Stomach smooth muscle (tissue), 2 donors: ENCODE measurements at regions not wholly inside any gene's neighbourhood (a gene's known extent, or its start where the extent isn't known, plus 50 kb on each side); places are given as distances from the start of the nearest gene placed in this dataset.
"Not testable (repeated sequence)": the region's sequence is repeated elsewhere in the genome, so short reads cannot be mapped to it uniquely, and the experiment has no call there.

ENCODE experiments used
- H3K27ac ChIP-seq: one replicate; pipeline ENCODE4 v1.7.0; 2013; ENCODE audit warnings: mild to moderate bottlenecking, low read length, inconsistent platforms
- H3K27me3 ChIP-seq, 2 donors: one replicate each; pipeline ENCODE4 v1.7.0; 2013; ENCODE audit warnings: low read length in 2 of 2; ENCODE audit not compliant: insufficient read depth in 2 of 2, control insufficient read depth in 1 of 2
- H3K36me3 ChIP-seq, 2 donors: one replicate each; pipeline ENCODE4 v1.7.0; 2013; ENCODE audit warnings: low read length in 2 of 2; ENCODE audit not compliant: control insufficient read depth in 2 of 2, insufficient read depth in 2 of 2
- H3K4me1 ChIP-seq: one replicate; pipeline ENCODE4 v1.7.0; 2013; ENCODE audit warnings: low read length; ENCODE audit not compliant: control insufficient read depth, insufficient read depth
- H3K4me3 ChIP-seq, 2 donors: one replicate each; pipeline ENCODE4 v1.7.0; 2013; ENCODE audit warnings: low read length in 2 of 2
- H3K9ac ChIP-seq, 2 donors: one replicate each; pipeline ENCODE4 v1.7.0; 2013; ENCODE audit warnings: low read length in 2 of 2, mild to moderate bottlenecking in 1 of 2
- H3K9me3 ChIP-seq, 2 donors: one replicate each; pipeline ENCODE4 v1.7.0; 2013; ENCODE audit warnings: low read length in 2 of 2; ENCODE audit not compliant: control insufficient read depth in 2 of 2
- donor health status: healthy.
- donor health status: Pancreatic carcinoma.

DNA sequence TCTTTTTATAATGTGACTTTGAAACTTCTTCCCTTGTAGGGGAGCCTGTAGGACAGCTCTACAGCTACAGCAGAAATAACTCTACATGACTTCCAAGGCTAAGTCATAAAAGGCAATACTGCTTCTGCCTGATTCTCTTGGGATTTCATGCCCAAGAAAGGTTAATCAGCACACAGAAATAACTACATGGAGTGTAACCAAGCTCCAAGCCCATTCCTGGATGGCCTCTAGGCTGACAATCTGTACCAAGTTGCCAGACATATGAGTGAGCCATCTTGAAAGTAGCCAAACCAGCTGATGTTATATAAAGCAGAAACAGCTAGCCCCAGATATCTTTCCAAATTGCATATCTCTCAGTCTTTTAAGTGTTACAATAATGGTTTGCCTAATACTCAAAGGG, 75.8 kb upstream of the OSTN start:
- Histone ChIP-seq H3K9me3 (no peaks in the 10 kb centered on the region), H3K27ac (no peak overlapping the region), H3K4me1 (no peaks in the 10 kb centered on the region), H3K27me3 (no peaks in the 10 kb centered on the region), H3K36me3 (no peaks in the 10 kb centered on the region), H3K9ac (no peak overlapping the region), H3K4me3 (no peak overlapping the region)

DNA sequence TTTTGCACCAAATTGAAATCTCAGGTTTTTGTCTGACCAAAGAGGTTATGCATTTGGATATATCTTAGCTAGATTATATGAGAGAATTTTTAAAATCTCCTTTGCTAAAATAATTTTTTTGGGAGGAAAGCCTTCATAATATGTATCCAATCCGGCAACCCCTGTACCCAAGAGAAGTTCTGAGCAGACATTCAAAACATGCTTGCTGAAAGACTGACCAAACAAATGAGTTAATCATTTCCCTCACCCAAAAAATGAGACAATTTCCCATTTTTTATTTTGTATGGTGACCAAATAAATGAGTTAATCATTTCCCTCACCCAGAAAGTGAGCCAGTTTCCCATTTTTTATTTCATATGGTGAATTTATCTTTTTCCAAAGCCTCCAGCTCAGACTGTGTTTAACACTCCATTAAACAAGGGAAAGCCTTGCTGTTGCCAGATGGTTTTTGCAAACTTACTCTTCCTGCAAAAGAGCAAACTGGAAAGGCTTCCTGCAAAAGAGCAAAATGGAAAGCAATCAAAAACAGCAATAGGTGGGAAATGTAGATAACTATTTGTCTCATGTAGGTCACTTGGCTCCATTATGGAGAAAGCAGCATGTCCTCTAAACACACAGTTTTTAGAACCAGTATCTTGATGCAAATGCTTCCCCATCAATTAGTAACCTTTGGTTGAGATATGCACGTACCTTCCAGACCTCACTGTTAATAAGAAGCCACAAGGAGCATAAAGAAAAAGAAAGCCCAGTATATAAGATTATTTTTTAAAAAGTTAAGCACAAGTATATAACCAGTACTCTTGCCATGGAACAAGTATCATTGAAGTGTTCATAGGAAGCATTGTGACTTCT, 78.4 kb upstream of the OSTN start:
- Histone ChIP-seq H3K9ac (no peak overlapping the region), H3K4me3 (no peak overlapping the region)

DNA sequence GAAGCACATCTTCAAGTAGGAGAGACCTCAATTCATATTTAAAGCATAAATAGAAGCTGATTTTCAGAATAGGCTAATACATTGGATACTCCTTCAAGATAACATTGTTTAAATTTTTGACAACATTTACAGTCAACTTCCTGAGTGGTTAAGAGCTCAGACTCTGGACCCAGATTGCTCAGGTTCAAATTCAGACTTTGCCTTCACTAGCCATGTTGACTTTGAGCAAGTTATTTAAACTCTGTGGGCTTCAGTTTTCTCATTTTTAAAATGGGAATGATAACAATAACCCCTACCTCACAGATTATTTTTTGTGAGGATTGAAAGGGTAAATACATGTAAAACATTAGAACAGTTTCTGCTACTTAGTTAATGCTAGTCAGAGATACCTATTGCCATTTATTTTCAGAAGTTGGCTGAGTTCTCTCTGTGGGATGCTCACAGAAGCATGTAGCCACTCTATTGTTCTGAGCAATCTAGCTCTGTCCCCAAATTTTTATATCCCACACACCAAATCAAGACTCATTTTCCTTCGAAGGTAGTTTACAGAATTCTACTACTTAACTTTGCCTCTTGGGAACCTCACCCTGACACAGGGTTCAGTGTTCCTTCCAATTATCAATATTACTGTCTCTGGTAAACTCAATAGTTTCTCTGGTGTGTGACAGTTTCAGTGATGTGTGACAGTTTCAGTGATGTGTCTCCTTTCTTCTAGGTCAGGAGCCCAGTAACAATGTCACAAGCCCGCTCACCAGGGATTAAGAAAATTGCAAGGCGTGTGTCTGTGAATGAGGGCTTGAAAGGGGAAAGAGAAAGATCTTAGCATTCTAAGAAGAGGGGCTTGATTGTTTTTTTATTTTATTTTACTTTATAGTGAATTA, 79.4 kb upstream of the OSTN start:
- Histone ChIP-seq H3K9me3 (no peaks in the 10 kb centered on the region), H3K4me3 (no peak overlapping the region), H3K4me1 (no peaks in the 10 kb centered on the region), H3K27ac (no peak overlapping the region), H3K9ac (no peak overlapping the region), H3K27me3 (no peaks in the 10 kb centered on the region), H3K36me3 (no peaks in the 10 kb centered on the region)

More for the DNA sequence above, 78.4 kb upstream of the OSTN start:
- H3K27ac ChIP-seq = no peak overlapping the region
- H3K9me3 ChIP-seq = no peaks in the 10 kb centered on the region
- no peaks in the 10 kb centered on the region for H3K4me1 ChIP-seq
- H3K27me3 ChIP-seq = no peaks in the 10 kb centered on the region
- no peaks in the 10 kb centered on the region for H3K36me3 ChIP-seq

DNA sequence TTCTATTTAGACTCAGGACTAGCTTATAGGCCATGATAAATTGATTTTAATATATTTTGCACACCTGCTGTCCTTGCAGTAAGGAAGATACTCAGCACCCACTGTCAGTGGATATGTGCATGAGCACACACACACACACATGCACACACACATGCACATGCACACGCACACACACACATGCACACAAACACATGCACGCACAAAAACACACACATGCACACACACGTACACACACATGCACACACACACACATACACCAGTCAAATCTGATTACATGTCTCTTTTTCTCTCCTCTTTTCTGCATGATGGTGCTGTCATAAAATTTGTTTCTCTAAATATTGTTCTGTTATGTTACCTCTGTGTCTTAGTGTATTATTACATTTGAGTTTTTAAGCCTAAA, 87.3 kb upstream of the OSTN start:
- H3K27ac ChIP-seq = no peak overlapping the region
- H3K9me3 ChIP-seq = no peaks in the 10 kb centered on the region
- H3K4me1 ChIP-seq = no peaks in the 10 kb centered on the region
- no peak overlapping the region for H3K4me3 ChIP-seq
- H3K9ac ChIP-seq = no peak overlapping the region
- no peaks in the 10 kb centered on the region for H3K27me3 ChIP-seq
- H3K36me3 ChIP-seq = no peaks in the 10 kb centered on the region

DNA sequence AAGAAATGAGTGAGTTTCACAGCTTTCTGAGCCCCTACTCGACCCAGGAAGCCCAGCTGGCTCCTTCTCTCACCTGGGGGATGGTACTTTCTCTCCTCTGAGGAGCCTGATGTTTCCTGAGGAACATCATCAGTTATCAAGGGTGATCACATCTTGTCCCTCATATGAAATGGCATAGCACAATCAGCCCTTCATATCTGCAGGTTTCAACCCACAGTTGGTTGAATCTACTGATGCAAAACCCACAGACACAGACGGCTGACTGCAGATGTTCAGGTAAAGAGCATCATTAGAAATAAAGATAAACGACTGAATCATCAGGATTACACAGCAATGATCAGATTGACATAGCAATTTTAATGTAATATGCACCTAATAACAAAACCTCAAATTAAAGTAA, 93.6 kb upstream of the OSTN start:
- Histone ChIP-seq H3K4me3 (no peak overlapping the region), H3K36me3 (no peaks in the 10 kb centered on the region), H3K27me3 (no peaks in the 10 kb centered on the region), H3K27ac (no peak overlapping the region), H3K9ac (no peak overlapping the region), H3K9me3 (no peaks in the 10 kb centered on the region), H3K4me1 (no peaks in the 10 kb centered on the region)

GRCh38 chr3:191100516-191100915, 98.5 kb upstream of the OSTN start:
- no peak overlapping the region for H3K4me3 ChIP-seq
- no peaks in the 10 kb centered on the region for H3K36me3 ChIP-seq
- H3K9me3 ChIP-seq = no peaks in the 10 kb centered on the region
- no peaks in the 10 kb centered on the region for H3K27me3 ChIP-seq
- no peak overlapping the region for H3K27ac ChIP-seq
- H3K9ac ChIP-seq = no peak overlapping the region
- no peaks in the 10 kb centered on the region for H3K4me1 ChIP-seq

DNA sequence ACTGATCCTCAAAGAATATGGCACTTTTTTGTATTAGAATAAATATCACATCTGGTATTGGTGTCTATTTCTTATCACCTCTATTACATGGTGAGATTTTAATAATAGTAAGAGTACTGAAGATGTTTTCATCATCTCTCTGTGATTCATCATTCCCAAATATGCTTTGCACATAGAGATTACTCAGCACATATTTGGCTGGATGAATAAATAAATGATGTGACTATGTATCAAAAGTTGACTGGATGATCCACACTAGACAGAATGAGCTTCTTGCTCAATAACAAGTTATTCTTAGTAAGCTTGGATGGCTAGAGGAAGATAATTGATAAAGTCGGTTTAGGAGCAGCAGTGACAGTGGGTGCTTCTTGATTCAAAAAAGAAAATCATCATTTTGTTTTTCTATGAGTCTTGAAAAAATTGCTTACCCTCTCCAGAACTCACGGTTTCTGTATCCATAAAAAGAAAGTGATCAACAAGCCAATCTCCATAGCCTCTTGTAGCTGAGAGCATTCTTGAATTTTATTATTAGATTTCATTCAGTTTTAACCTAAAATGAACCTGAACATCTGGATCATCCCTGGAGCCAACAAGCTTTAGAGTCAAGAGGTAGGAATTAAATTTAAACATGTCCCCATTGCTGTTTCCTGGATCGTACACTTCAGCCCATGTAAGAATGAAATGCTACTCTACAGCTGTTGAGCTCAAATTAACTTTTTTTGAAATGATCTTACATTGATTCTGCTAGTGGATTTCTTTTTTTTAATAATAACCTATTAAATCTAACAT, 104.8 kb upstream of the OSTN start:
- Histone ChIP-seq H3K9ac (no peak overlapping the region), H3K9me3 (no peaks in the 10 kb centered on the region), H3K36me3 (no peaks in the 10 kb centered on the region), H3K27ac (no peak overlapping the region), H3K4me1 (no peaks in the 10 kb centered on the region), H3K27me3 (no peaks in the 10 kb centered on the region), H3K4me3 (no peak overlapping the region)

DNA sequence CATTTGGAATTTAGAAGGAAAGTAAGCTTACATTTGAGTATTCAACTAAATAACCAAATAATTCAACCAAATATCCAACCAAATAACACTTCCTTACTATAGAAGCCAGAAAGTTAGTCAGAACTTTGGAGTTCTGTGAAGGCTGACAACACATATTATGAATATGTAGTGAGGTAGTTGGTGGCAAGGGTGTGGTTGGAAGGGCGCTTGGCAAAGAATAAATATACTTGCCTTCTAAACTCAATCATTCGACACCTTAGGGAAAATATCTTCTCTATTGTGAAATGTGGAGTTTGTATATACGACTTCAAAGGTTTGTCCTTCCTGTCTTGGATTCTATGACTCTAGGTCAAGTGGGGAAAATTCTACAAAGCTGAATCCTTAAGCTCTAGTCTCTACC, 111.7 kb upstream of the OSTN start:
- Histone ChIP-seq H3K9ac (no peak overlapping the region), H3K4me3 (no peak overlapping the region), H3K9me3 (peaks cover 0 to 2% of the 10 kb centered on the region in 2 donors), H3K36me3 (no peaks in the 10 kb centered on the region), H3K4me1 (no peaks in the 10 kb centered on the region), H3K27ac (no peak overlapping the region), H3K27me3 (no peaks in the 10 kb centered on the region)

- H3K9ac ChIP-seq = no peak overlapping the region
- no peak overlapping the region for H3K27ac ChIP-seq
- H3K4me3 ChIP-seq = no peak overlapping the region
- H3K9me3 ChIP-seq = peaks cover 0 to 3% of the 10 kb centered on the region in 2 donors
- H3K36me3 ChIP-seq = no peaks in the 10 kb centered on the region
- no peaks in the 10 kb centered on the region for H3K27me3 ChIP-seq
- H3K4me1 ChIP-seq = no peaks in the 10 kb centered on the region
Measured at GRCh38 chr3:191085091-191085490, 114.0 kb upstream of the OSTN start.

GRCh38 chr3:191078913-191079312, 120.1 kb upstream of the OSTN start:
- H3K36me3 ChIP-seq, H3K9ac ChIP-seq, H3K27me3 ChIP-seq, H3K4me1 ChIP-seq, H3K9me3 ChIP-seq, H3K27ac ChIP-seq, H3K4me3 ChIP-seq: not testable (repeated sequence)
